WTC11 (cell line): ENCODE measurements at regions not wholly inside any gene's neighbourhood (a gene's known extent, or its start where the extent isn't known, plus 50 kb on each side); places are given as distances from the start of the nearest gene placed in this dataset.
"Not testable (repeated sequence)": the region's sequence is repeated elsewhere in the genome, so short reads cannot be mapped to it uniquely, and the experiment has no call there.

Experiments
- CTCF ChIP-seq: fragments of 200-600 bp; IDR thresholded peaks from 2 replicates; pipeline ENCODE4 v1.8.0; 2022; ENCODE audit warnings: antibody characterized with exemption
- ELF4 ChIP-seq: sonication (generic); formaldehyde crosslinking; IDR thresholded peaks from 2 replicates; pipeline ENCODE4 v1.8.1; 2022; ENCODE audit warnings: low read depth, mild to moderate bottlenecking, moderate library complexity, missing genetic modification reagents
- JUN ChIP-seq: sonication (generic); formaldehyde crosslinking; IDR thresholded peaks from 2 replicates; pipeline ENCODE4 v1.8.0; 2023; ENCODE audit warnings: mild to moderate bottlenecking, missing genetic modification reagents
- STAT6 ChIP-seq: sonication (generic); formaldehyde crosslinking; conservative IDR thresholded peaks from 2 replicates; pipeline ENCODE4 v1.8.1; 2023; ENCODE audit warnings: mild to moderate bottlenecking, low read depth, missing genetic modification reagents, moderate library complexity
- TF ChIP-seq, protein P1 (sequence below): sonication (generic); formaldehyde crosslinking; IDR thresholded peaks from 2 replicates; pipeline ENCODE4 v1.8.1; 2023; ENCODE audit warnings: mild to moderate bottlenecking, missing genetic modification reagents, moderate library complexity

- not testable (repeated sequence) for TF ChIP-seq CTCF; ELF4 (CRISPR knock-in tag); JUN (CRISPR knock-in tag); STAT6
- TF ChIP-seq, protein P1, sequence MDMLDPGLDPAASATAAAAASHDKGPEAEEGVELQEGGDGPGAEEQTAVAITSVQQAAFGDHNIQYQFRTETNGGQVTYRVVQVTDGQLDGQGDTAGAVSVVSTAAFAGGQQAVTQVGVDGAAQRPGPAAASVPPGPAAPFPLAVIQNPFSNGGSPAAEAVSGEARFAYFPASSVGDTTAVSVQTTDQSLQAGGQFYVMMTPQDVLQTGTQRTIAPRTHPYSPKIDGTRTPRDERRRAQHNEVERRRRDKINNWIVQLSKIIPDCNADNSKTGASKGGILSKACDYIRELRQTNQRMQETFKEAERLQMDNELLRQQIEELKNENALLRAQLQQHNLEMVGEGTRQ (CRISPR knock-in tag), result not testable (repeated sequence)
Measured at GRCh38 chr14:105647426-105647783, 121.0 kb downstream of the TMEM121 start.
